Transverse colon (tissue), 4 donors: ENCODE measurements at regions not wholly inside any gene's neighbourhood (a gene's known extent, or its start where the extent isn't known, plus 50 kb on each side); places are given as distances from the start of the nearest gene placed in this dataset.

ENCODE experiments used
- DNase-seq: peaks from one replicate; pipeline ENCODE4 v3.0.0-alpha.2; 2019
- H3K27ac ChIP-seq, 4 donors: fragments of 200-600 bp; sonication (generic); 2 replicates each; pipeline ENCODE4 v1.5.1; 2016 to 2018; ENCODE audit warnings: inconsistent platforms in 4 of 4
- H3K27me3 ChIP-seq: fragments of 200-600 bp; sonication (generic); 2 replicates; pipeline ENCODE4 v1.5.1; 2017; ENCODE audit warnings: inconsistent platforms
- H3K36me3 ChIP-seq, 4 donors: fragments of 200-600 bp; sonication (generic); 2 replicates each; pipeline ENCODE4 v1.5.1; 2017 to 2019; ENCODE audit warnings: inconsistent platforms in 4 of 4
- H3K4me1 ChIP-seq, 4 donors: fragments of 200-600 bp; sonication (generic); 2 replicates each; pipeline ENCODE4 v1.5.1; 2017 to 2020; ENCODE audit warnings: inconsistent platforms in 4 of 4
- H3K4me3 ChIP-seq, 4 donors: fragments of 200-600 bp; sonication (generic); 1 replicate in 1 of 4; 2 replicates in 3 of 4; pipeline versions ENCODE4 v1.5.1 to v1.6.1; 2017 to 2019; ENCODE audit warnings: inconsistent platforms in 4 of 4
- H3K9me3 ChIP-seq, 2 donors: fragments of 200-600 bp; sonication (generic); 2 replicates each; pipeline ENCODE4 v1.5.1; 2017 to 2019; ENCODE audit warnings: inconsistent platforms in 2 of 2
- EP300 ChIP-seq: sonication (generic); formaldehyde crosslinking; IDR thresholded peaks from one replicate; pipeline ENCODE4 v1.6.1; 2017; ENCODE audit warnings: antibody characterized with exemption, low read depth
- POLR2A ChIP-seq: fragments of 450-650 bp; IDR thresholded peaks from one replicate; pipeline ENCODE4 v1.6.1; 2016; ENCODE audit warnings: antibody characterized with exemption, mild to moderate bottlenecking, moderate library complexity
- POLR2AphosphoS5 ChIP-seq, 3 donors: sonication (generic); formaldehyde crosslinking; IDR thresholded peaks; one replicate each; pipeline ENCODE4 v1.6.1; 2016; ENCODE audit warnings: antibody characterized with exemption in 3 of 3
- WGBS, 2 donors: methylation state at CpG; one replicate each; pipeline ENCODE4 v1.1.5; 2018; ENCODE audit warnings: low coverage in 1 of 2; 5-methylcytosine and 5-hydroxymethylcytosine counted together
- in situ Hi-C, 4 donors: fragments of 200-750 bp; cut with MboI; loops; one replicate each; pipeline versions ENCODE4 v1.15.0 to v1.15.1; 2017; ENCODE audit warnings: low sequenced_read_pairs in 3 of 4, low pct_ligation_motif_present in 1 of 4, low pct_unique_long_range_greater_than_20kb in 1 of 4
- intact Hi-C: fragments of 100-400 bp; cut with DNase I; formaldehyde crosslinking; loops from one replicate; pipeline ENCODE4 v1.15.1; 2023; ENCODE audit warnings: low total_unique reads
- TF ChIP-seq, protein P1 (sequence below), 5 experiments: fragments of 200-600 bp in 3 of 5; fragments of 450-650 bp in 2 of 5; sonication (generic) in 3 of 5; IDR thresholded peaks; 1 replicate in 2 of 5; 2 replicates in 3 of 5; pipeline ENCODE4 v1.5.1; 2016 to 2017; ENCODE audit warnings: antibody characterized with exemption in 5 of 5, inconsistent platforms in 3 of 5, mild to moderate bottlenecking in 2 of 5, moderate library complexity in 1 of 5

DNA sequence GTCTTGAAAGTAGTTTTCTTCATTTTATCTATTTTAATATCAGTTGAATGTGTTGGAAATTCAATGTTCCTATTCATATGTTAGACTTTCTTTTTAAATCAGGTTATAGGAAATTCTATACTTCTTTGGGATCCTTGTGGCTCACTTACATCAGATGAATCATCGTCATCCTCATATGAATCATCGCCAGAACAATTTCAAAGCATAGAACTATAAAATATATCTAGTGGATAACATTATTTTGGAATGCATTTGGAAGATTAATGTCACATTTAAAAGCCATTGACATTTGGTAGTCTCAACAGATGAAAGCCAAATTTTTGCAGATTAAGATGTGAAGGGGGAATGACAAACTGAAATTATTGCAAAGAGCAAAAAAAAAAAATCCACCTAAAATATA is 94.1 kb downstream of the FAM161A start:
- no peak for DNase-seq
- Histone ChIP-seq H3K4me1 (peaks cover 0 to 12% (median 3%) of the 10 kb centered on the region in 4 donors), H3K4me3 (no peak overlapping the region), H3K27ac (no peak overlapping the region), H3K36me3 (no peaks in the 10 kb centered on the region), H3K9me3 (no peaks in the 10 kb centered on the region), H3K27me3 (no peaks in the 10 kb centered on the region)
- 78 to 86% methylated on average over 2 of the region's 2 CpGs for WGBS, 2 donors
- in situ Hi-C loops (loop anchor here in 1 of 4 donors (10.0 kb wide), 1 partner anchor 215 kb away; no protein-coding TSS in a partner anchor), intact Hi-C loops (no loop called here)
- TF ChIP-seq POLR2A (no peak), EP300 (no peak), POLR2AphosphoS5 (IDR thresholded peaks at IDR 0.05) (no peak)
- TF ChIP-seq, protein P1, sequence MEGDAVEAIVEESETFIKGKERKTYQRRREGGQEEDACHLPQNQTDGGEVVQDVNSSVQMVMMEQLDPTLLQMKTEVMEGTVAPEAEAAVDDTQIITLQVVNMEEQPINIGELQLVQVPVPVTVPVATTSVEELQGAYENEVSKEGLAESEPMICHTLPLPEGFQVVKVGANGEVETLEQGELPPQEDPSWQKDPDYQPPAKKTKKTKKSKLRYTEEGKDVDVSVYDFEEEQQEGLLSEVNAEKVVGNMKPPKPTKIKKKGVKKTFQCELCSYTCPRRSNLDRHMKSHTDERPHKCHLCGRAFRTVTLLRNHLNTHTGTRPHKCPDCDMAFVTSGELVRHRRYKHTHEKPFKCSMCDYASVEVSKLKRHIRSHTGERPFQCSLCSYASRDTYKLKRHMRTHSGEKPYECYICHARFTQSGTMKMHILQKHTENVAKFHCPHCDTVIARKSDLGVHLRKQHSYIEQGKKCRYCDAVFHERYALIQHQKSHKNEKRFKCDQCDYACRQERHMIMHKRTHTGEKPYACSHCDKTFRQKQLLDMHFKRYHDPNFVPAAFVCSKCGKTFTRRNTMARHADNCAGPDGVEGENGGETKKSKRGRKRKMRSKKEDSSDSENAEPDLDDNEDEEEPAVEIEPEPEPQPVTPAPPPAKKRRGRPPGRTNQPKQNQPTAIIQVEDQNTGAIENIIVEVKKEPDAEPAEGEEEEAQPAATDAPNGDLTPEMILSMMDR (IDR thresholded peaks at IDR 0.05): no peak

DNA sequence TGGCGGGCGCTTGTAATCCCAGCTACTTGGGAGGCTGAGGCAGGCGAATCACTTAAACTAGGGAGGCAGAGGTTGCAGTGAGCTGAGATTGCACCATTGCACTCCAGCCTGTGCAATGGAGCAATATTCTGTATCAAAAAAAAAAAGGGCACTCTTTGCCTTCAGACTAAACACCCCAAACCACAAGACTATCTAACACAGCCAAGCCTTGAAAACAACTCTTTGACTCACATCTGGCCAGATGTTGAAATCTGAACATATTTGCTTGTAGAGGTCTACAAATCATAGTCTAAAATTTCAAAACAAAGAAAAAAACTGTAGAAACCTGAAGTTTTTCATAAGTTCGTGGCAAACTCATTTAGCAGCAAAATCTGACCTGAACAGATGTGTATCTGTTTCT is 94.9 kb downstream of the FAM161A start:
- H3K27me3 ChIP-seq: no peaks in the 10 kb centered on the region
- no peak overlapping the region for H3K4me3 ChIP-seq
- in situ Hi-C loops: no loop called here
- H3K36me3 ChIP-seq: no peaks in the 10 kb centered on the region
- intact Hi-C loops: no loop called here
- H3K9me3 ChIP-seq: no peaks in the 10 kb centered on the region
- no peak for TF ChIP-seq POLR2AphosphoS5 (IDR thresholded peaks at IDR 0.05)
- TF ChIP-seq POLR2A: no peak
- TF ChIP-seq, protein P1 (IDR thresholded peaks at IDR 0.05): no peak
- TF ChIP-seq EP300: no peak
- DNase-seq: no peak
- peaks cover 0 to 12% (median 3%) of the 10 kb centered on the region in 4 donors for H3K4me1 ChIP-seq
- WGBS, 2 donors: 29 to 72% methylated on average over 1 to 4 of the region's 4 CpGs
- H3K27ac ChIP-seq: no peak overlapping the region

DNA sequence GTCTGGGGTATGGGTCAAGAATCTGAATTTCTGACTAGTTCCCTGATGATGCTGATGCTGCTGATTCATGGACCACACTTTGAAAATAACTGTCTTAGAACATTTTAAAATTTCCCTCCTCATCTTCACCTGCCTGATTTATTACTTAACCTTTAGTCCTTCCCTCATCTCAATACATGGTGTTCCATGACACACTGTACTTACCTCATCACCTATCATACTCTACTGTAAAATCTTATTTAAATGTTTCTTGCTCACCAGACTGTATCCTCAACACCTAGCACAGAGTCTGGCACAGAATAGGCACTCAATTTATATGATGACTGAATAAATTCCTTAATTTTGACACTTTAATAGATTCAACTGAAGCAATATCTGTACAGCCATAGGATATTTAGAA is 95.7 kb downstream of the FAM161A start:
- no peaks in the 10 kb centered on the region for H3K36me3 ChIP-seq
- in situ Hi-C loops (no loop called here), intact Hi-C loops (no loop called here)
- TF ChIP-seq POLR2AphosphoS5 (IDR thresholded peaks at IDR 0.05) (no peak), EP300 (no peak), POLR2A (no peak)
- TF ChIP-seq, protein P1 (IDR thresholded peaks at IDR 0.05): no peak
- DNase-seq: no peak
- no peaks in the 10 kb centered on the region for H3K27me3 ChIP-seq
- peaks cover 0 to 9% (median 2%) of the 10 kb centered on the region in 4 donors for H3K4me1 ChIP-seq
- H3K27ac ChIP-seq: no peak overlapping the region
- H3K9me3 ChIP-seq: no peaks in the 10 kb centered on the region
- H3K4me3 ChIP-seq: no peak overlapping the region

DNA sequence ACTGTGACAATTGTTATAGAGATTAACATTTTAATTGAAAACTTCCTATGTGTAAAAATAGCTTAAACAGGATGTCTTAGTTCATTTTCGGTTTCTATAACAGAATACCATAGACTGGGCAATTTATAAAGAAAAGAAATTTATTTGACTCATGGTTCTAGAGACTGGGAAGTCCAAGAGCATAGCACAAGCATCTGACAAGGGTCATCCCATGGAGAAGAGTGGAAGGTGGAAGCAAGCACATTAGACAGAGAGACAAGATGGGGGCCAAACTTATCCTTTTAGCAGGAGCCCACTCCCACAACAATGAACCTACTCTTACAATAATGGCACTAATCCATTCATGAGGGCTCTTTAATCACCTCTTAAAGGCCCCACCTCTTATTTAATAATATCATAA is 100.3 kb downstream of the FAM161A start:
- intact Hi-C loops (no loop called here), in situ Hi-C loops (no loop called here)
- Histone ChIP-seq H3K36me3 (no peaks in the 10 kb centered on the region), H3K9me3 (no peaks in the 10 kb centered on the region), H3K4me3 (no peak overlapping the region), H3K4me1 (no peaks in the 10 kb centered on the region), H3K27me3 (no peaks in the 10 kb centered on the region), H3K27ac (no peak overlapping the region)
- no peak for DNase-seq
- WGBS, 2 donors: 31 to 87% methylated on average over 1 of the region's 1 CpG
- no peak for TF ChIP-seq POLR2A
- TF ChIP-seq POLR2AphosphoS5 (IDR thresholded peaks at IDR 0.05): no peak
- no peak for TF ChIP-seq EP300
- TF ChIP-seq, protein P1 (IDR thresholded peaks at IDR 0.05): no peak
